Activated naive CD4-positive, alpha-beta T cell (primary cell): ENCODE measurements at regions not wholly inside any gene's neighbourhood (a gene's known extent, or its start where the extent isn't known, plus 50 kb on each side); places are given as distances from the start of the nearest gene placed in this dataset.

Experiments used
- DNase-seq, 4 experiments: peaks; one replicate each; lab custom pipeline; 2025; lab: John Stamatoyannopoulos, UW

DNA sequence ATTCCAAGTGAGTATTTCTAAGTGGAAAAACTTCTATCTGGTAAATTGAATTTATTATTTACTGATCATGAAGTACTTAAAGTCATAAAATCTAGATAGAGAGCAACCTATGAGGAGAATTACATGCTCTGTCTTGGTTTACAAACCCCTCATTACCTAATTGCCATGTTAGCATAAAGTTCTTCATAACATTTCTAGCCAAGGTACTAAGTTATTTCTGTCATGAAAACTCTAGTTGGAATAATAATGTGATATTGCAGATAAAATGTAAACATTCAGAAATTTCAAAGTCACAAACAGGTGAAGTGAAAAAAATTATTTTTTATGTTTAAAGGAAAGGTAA, 228.6 kb downstream of the TTLL7 start:
- no peak for DNase-seq

DNA sequence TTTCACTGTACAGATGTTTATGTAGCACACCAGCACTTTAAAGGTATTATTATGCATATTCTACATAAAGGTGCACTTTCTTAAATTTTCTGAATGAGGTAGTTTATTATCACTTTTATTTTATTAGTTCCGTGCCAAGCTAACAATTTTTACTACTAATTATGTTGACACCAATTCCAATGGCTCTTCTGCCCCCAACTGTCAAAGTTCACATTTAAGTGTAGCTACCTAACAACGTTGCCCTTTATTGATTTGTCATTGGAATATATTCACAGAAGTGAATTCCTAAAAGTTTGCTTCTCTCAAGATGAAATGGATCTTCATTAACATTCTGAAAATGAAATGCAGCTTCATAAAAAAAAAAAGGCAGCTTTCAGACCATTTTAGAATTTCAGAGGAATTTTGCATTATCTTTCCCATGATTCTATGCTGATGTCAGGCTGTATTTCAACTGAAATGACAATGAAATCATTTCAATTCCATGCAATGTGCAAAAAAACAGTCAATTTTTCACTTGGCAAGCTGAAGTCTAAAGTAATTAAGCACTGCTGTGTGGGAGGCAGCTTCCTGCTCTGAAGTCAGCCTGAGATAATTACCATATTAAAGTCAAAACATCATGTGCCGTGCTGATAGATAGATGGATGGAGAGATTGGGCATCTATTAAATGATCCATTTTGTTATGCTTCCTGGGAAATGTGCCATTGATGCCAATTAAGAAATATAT, 229.2 kb downstream of the TTLL7 start:
- DNase-seq, result no peak

DNA sequence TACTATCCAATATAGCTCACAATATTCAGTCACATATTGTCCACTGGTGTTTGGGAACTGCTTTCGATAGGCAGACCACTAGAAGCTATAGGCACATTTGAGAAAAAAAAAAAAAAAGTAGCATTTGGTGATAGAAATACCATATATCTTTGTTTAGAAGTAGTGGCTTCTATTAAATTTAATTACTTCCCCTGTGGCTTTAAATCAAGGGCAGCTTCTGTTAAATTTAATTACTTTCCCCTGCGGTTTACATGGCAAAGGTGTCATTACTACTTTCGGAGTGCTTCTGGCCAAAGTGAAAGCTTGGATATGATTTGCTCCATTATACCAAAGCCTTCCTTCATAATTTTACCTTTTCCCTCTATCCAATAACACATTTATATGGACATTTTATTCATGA, 229.9 kb downstream of the TTLL7 start:
- no peak for DNase-seq

DNA sequence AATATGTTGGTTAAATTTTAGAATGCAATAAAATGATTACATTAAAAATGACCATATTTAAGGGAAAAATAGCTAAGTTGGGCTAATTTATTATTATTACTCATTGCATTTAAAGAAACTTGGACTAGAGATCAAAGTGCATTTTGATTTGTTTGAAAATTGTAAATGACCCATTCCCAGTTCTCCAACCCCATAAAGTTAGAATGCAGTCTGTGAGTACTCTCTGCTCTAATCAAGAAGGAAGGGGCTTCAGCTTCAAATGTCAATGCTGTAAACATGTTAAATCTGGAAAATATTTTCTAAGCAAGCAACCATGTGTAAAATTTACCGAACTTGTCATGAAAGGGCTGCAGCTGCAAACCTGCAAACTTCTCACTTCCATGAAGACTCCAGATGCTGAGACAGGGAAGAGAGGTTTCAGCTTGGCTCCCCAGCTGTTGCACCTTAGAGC, 232.7 kb downstream of the TTLL7 start:
- no peak for DNase-seq

DNA sequence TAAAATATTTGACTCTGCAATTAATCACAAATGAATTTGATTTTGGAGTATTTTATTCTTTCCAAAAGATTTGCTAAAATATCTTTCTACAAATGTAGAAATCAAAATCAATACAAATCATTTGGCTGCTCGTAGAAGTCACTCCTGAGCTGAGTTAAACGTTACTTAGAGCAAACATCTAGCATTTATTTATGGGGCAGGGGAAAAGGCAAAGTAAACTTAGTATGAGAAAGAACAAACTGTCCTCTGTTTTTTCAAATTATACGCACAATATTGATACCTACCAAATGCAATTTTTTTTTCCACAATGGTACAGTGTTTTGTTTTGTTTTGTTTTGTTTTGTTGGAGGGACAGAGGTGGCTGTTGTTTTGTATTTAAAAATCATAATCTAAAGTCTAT, 233.8 kb downstream of the TTLL7 start:
- no peak for DNase-seq

DNA sequence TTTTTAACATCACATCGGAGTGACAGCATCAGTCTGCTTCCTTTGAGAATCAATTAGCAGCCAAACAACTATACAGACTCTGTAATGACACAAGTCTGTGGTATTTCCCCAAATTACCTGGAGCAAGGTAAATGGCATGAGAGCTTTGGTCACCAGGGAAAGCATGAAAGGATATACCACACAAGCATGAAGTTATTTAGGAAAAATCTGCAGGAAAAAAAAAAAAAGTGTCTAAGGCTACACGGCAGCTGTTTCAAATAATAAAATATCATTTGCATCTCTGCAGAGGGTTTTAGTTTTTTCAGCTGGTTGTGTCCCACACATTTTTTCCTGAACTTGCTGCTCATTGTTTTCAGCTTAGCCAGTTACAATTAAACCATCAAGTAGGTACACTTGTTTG, 234.7 kb downstream of the TTLL7 start:
- DNase-seq, result no peak

DNA sequence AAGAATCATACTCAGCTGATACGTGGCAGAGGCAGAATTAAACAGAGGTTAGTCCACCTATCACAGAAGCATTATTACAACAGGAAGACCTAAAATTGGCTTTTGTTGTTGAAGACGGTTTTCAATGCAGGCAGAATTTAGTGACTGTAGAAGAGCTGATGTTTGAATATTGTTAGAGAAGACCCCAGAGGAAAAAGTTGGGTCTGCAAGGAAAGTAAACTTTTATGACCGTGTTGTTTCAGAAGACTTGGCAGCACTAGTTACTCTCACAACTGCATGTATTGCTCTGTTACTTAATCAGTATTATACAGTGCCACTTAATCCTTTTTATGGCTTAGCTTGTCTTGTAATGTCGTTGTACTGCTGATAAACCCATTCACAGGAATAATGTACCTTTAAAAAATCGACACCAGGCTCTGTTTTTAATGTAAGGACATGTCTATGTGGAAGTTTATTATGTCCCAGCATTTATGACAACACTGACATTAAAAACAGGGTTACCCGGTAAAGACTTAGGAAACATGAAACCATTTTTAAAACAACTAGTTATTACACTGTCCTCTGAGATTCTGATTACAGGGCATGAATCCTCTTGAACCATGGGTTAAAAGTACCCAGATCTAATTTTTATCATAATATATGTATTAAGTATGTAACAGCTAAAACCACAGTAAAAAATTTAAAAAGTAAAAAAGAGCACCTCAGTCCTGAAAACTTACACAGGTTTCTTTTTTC, 235.4 kb downstream of the TTLL7 start:
- no peak for DNase-seq

DNA sequence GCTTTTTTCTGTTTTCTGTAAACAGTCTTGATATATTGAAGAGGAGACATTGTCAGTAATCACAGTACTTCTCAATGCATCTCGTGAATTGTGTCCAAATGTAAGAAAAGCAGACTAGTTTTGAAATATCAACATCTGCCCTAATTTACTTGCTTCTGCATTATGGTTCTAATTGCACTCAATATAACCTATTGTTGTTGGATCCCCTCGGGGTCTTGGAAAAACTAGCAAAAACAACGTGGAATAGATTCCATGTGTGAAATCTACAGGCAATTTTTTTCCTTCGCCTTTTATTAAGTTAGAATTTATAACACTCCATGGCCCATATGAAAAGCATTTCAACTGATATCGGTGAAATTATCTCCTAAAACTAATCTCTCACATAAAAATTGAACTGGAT, 236.5 kb downstream of the TTLL7 start:
- no peak for DNase-seq

DNA sequence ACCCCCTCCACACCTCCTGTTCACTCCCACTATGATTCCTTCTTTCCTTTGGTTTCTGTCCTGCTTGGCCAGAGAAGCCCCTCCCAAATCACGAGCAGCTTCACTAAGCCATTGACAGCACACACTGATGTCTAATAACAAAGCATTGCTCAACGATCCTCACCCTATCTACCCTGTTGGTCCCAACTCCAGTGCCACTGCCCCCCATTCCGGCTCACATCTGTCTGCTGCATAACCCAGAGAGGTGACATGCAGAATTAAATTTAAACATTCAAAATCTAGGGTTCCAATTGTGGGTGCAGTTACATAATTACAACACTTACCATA, 236.9 kb downstream of the TTLL7 start:
- no peak for DNase-seq

DNA sequence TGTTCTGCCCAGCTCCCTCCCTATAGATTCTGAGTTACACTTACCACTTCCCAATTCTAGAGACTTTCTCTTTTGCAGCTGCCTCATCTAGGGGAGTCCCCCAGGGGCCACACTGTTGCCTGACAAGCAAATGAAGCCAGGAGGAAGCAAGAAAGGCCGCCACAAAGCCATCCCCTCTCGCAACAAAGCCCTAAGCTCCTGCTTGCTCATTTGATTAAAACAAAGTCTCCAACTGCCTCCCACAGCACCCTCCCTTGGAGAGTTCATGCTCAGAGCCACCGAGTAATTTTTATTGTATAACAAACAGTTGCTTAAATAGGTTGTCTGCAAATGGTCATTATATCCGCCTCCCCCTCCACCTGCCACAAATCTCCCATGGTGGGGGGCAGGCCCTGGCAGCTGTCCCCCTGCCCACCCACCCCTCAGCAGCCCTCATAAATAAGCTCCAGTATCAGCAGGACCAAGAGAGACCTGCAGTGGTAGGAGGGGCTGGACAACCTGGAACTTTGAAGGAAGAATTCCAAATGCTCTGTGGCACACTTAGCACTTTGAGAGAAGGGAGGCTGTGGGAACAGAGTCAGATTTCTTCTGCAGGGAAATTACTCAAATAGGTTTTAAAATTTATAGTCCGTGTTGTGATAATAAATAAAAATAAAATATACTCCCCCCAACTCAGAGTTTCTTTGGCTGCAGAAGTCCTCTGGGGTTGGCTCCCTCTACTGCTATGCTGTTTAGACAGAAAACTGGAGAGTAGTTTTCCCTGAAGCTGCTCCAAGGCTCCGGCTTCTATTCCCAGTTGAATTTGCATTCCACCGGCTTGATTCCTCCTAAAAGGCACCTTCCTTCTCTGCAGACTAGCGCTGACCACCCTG, 237.5 kb downstream of the TTLL7 start:
- DNase-seq, result no peak

DNA sequence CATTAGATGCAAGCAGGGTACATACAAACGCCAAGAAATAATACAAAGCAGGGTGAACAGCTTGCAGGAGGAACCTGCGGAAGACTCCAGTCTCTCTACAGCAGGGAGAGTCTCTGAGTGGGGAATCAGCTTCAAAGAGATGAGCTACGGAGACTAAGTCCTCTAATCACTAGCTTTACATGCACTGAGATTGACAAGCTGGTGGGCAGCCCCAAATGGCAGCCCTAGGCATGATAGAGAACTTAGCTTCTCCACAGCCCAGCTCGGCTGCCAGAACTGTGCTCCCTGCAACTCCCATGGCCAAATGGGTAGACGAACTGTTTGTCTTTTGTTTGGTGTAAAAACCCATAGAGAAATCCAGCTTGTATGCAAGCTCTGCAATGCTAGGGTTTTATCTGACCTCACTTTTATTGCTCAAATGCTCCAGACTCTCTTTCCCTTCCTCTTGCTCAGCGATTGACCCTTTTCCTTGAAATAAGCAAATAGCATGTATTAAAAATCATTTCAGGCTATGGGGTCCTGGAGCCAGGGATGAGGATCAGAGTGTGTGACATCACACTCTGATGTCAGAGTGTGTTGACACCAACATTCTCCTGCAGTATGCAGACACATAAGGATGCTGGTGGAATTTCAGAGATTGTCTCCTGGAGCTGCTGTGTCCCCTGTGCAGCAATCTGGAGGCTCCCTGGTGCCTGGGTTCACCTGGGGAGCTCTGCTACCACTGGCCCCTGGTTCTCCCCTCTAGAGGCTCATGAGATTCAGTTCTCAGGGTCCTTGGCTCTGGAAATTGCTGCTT, 238.5 kb downstream of the TTLL7 start:
- DNase-seq, result no peak

DNA sequence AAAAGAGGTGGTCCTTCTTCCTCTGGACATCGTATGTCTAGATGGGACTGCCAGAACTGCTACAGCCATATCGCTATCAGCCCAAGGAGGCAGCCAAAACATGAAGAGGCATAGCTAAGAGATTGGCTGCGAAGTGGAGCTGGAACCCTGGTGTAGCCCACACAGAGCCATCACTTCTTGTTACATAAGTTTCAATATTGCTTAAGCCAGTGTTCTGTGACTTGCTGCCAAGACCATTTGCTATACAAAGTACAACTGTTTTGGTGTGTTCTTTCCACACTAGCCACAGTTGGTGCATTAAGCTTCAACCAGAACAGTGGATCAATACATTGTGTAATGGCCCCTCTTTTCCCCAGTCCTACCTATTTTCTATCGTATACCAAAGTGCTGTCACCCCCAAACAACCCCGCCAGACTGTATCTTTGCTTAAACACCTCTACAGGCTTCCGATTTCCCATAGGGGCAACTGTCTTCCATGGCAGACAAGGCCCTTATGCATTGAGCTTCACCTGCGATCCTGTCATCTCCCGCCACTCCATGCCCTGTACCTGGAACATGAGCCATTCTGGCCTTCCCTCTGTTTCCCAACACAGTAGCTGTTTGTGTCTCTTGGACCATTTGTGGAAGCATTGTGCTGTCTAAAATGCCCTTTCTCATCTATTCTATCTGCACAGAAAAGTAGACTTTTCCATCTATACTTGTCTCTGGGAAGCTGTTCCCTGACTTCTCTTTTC, 241.8 kb downstream of the TTLL7 start:
- DNase-seq, result no peak

DNA sequence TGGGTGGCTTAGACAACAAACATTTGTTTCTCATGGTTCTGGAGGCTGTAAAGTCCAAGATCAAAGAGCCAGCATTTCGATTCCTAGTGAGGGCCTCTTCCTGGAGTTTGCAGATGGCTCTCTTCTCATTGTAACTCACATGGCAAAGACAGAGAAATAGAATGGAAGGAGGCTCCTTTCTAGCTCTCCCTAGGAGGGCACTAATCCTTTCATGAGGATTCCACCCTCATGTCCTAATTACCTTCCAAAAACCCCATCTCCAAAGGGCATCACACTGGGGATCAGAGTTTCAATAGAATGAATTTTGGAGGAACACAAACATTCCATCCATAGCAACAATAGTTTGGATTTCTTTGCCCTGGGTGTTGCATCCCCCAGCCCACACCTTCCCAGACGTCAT, 247.3 kb downstream of the TTLL7 start:
- DNase-seq, result no peak

DNA sequence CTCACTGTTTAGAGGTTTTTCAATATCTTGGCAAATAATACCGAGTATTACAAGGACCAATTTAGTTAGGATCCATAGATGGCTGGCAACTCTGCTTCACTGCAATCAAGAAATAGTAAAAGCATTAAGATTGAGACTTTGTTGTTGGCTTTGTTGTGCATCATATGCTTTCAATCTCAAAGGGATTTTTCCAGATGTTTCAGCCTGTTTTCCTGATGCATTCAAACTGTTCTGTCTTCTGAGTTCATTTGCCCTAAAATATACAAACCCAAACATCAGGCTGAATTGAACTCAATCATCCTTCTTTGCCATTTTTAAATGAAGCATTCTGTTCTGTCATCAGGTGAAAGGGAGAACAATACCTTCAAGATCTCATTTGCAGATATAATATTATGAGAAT, 248.7 kb downstream of the TTLL7 start:
- no peak for DNase-seq

DNA sequence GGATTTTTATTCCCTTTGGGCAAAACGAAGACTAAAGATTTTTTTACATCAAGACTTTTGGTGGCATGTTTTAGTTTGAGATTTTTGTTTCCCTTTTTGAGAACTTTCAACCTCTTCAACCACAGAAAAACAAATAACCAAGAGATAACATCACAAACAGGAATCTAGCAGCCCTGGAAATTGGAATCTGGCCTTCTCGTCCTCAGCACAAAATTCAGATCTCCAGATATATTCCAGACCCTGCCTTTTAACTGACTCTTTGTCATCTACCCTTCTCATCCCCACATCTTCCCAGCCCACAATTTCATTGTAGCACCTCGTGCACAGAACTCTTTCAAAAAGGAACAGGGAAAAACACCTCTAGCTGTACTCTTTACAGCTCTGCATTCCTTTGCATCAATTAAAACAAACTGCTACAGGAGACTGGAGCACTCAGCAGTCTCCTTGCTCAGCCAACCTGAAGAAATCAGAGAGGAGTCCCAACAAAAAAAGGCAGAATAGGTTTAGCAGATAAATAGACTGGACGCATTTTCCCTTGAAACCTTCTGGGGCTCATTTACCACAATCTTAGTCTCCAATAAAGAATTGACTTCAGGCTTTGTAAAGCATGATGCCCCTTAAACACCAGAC, 251.0 kb downstream of the TTLL7 start:
- no peak for DNase-seq

DNA sequence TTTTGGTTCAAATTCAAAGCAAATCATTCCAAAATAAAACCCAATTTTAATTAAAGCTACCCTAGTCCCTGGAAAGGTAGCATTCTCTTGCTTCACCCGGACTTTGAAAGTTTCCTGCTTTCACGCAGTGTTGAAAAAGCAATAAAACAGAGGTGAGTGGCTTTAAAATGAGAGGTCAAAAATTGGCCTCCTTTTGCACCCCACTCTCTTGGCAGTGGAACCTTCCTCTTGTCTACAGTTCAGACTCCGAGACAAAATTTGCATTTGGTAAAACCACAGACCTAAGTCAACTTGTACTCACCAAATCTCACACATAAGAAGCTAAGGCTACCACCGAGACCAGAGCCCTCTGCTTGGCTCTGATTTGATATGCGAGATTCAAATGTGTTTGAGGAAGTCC, 252.7 kb downstream of the TTLL7 start:
- DNase-seq, result no peak

DNA sequence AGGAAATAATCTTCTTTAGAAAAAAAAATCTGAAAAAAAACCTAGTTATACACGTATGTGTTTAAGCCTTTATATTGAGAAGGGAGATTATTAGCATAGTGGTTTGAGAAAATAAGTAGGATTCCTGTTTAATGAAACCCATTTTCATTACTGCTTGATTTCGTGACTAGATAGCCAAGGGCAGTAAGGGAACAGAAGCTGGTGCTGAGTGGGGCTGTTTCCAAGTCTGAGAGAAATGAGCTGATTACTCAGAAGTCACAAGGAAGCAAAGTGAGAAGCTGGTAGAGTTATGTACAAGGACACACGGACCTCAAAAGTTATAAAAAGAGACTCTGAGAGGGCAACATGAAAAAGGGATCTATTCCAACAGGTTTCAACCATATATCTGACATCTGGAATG, 256.5 kb downstream of the TTLL7 start:
- no peak for DNase-seq

DNA sequence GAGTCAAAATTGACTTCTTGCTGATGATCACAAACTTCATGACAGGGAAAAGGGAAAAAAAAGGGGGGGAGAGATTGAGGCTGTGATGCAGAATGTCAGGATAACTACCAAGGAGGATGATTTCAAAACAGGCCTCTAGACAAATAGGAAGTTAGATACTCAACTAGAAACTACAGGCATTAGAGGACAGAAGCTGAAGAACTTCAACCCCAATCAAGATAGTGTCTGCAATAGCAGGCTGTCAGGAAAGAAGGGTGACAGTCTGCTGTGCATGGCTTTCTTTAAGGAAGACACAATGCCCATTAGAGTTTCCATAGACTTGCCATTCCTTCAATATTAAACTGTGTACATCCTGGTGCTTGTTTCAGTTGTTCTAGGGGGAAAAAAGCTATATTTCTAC, 257.2 kb downstream of the TTLL7 start:
- no peak for DNase-seq

DNA sequence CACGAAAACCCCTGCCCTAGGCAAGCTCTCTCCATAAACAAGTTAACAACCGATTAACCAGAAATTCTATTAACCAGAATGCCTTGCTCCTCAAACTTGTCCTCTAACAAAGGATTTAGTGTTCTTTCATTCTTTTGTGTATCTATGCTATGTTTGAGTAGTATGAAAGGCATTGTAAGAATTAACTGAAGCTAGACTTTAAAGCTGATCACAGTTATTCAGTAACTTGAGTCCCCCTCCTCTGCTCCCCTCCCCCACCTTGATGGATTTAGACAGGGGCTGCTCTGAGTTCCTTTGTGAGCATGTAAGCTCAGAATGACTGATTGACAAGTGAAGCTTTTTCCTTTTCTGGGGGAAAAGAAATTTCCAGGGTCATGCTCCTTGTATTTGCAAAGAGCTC, 257.6 kb downstream of the TTLL7 start:
- no peak for DNase-seq

DNA sequence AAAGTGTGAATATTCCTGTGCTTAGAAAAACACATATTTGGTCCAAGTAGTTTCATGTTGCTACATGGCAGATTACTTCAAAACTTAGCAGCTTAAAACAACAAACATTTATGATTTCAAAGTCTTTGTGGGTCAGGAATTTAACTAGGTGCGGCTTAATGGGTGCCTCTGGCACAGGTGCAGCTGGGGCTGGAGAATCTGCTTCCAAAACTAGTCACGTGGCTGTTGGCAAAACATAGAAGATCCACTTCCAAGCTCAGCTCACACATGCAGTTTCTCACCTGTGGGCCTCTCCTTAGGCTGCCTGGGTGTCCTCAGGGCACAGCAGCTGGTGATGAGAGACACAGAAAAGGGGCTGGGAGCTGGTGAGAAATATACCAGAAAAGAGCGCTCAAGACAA, 263.4 kb downstream of the TTLL7 start:
- DNase-seq, result no peak

DNA sequence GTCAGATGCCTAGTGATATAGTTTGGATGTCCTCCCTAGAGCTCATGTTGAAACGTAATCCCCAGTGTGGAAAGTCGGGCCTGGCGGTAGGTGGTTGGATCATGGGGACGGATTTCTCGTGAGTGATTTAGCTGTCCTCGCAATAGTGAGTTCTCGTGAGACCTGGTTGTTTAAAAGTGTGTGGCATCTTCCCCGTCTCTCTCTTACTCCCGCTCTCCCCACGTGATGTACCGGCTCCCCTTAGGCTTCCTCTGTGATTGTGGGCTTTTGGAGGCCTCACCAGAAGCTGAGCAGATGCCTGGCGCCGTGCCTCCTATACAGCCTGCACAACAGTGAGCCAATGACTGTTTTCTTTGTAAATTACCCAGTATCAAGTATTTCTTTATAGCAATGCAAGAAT, 264.5 kb downstream of the TTLL7 start:
- no peak for DNase-seq
